ENCODE measurements at regions not wholly inside any gene's neighbourhood (a gene's known extent, or its start where the extent isn't known, plus 50 kb on each side); places are given as distances from the start of the nearest gene placed in this dataset.

- no peaks in the 10 kb centered on the region for H3K36me3 ChIP-seq (ENCODE audit: control insufficient read depth, insufficient read depth, low read length)
- H3K27me3 ChIP-seq (ENCODE audit: control insufficient read depth, insufficient read depth, low read length): no peaks in the 10 kb centered on the region
- H3K9me3 ChIP-seq (ENCODE audit: control insufficient read depth, low read depth, low read length): no peaks in the 10 kb centered on the region
- no peak overlapping the region for H3K4me3 ChIP-seq (ENCODE audit: low read length)
- no peaks in the 10 kb centered on the region for H3K4me1 ChIP-seq (ENCODE audit: control insufficient read depth, insufficient read depth, low read length)
- no peak for DNase-seq
- whole genome bisulfite sequencing (ENCODE audit: insufficient coverage, low lambda C conversion rate): no CpG with 5 or more reads among the region's 3 CpGs
- no peak overlapping the region for H3K27ac ChIP-seq (ENCODE audit: low read length)
Observed at GRCh38 chr16:80862160-80862705, 57.8 kb upstream of the CDYL2 start.

All from large intestine (tissue), 3 donors.